HFFc6 (cell line): ENCODE measurements at regions not wholly inside any gene's neighbourhood (a gene's known extent, or its start where the extent isn't known, plus 50 kb on each side); places are given as distances from the start of the nearest gene placed in this dataset.
A peak's percentile ranks its signal among the peaks of the same experiment; 100 is the strongest.

Experiments used
- DNase-seq: peaks from one replicate; pipeline ENCODE4 v3.0.0-alpha.2; 2018
- H3K27ac Mint-ChIP-seq: 2 replicates; pipeline ENCODE4 v1.8.0; 2020; ENCODE audit warnings: mild to moderate bottlenecking, mixed read lengths
- H3K27me3 Mint-ChIP-seq: 2 replicates; pipeline ENCODE4 v1.8.0; 2021; ENCODE audit warnings: mild to moderate bottlenecking, moderate library complexity, mixed read lengths; ENCODE audit not compliant: insufficient read depth
- H3K36me3 Mint-ChIP-seq: 2 replicates; pipeline ENCODE4 v1.8.0; 2021; ENCODE audit warnings: low read depth, mixed read lengths
- H3K4me1 Mint-ChIP-seq: 2 replicates; pipeline ENCODE4 v1.8.0; 2020; ENCODE audit warnings: low read depth, mixed read lengths
- H3K4me3 Mint-ChIP-seq: 2 replicates; pipeline ENCODE4 v1.8.0; 2020; ENCODE audit warnings: mild to moderate bottlenecking, moderate library complexity, mixed read lengths
- H3K9me3 Mint-ChIP-seq: 2 replicates; pipeline ENCODE4 v1.8.0; 2020; ENCODE audit warnings: mild to moderate bottlenecking, mixed read lengths
- TF ChIP-seq, protein P1 (sequence below): fragments of 200-600 bp; sonication (generic); IDR thresholded peaks from 2 replicates; pipeline ENCODE4 v1.5.0; 2021; ENCODE audit warnings: antibody characterized with exemption, mild to moderate bottlenecking

- no peaks in the 10 kb centered on the region for H3K36me3 Mint-ChIP-seq
- no peaks in the 10 kb centered on the region for H3K27me3 Mint-ChIP-seq
- H3K4me3 Mint-ChIP-seq, result no peak overlapping the region
- TF ChIP-seq, protein P1, sequence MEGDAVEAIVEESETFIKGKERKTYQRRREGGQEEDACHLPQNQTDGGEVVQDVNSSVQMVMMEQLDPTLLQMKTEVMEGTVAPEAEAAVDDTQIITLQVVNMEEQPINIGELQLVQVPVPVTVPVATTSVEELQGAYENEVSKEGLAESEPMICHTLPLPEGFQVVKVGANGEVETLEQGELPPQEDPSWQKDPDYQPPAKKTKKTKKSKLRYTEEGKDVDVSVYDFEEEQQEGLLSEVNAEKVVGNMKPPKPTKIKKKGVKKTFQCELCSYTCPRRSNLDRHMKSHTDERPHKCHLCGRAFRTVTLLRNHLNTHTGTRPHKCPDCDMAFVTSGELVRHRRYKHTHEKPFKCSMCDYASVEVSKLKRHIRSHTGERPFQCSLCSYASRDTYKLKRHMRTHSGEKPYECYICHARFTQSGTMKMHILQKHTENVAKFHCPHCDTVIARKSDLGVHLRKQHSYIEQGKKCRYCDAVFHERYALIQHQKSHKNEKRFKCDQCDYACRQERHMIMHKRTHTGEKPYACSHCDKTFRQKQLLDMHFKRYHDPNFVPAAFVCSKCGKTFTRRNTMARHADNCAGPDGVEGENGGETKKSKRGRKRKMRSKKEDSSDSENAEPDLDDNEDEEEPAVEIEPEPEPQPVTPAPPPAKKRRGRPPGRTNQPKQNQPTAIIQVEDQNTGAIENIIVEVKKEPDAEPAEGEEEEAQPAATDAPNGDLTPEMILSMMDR, result no peak
- no peak for DNase-seq
- no peaks in the 10 kb centered on the region for H3K9me3 Mint-ChIP-seq
- H3K27ac Mint-ChIP-seq, result peak overlapping the region; percentile 84; the same call in 1 of the 2 replicates
- H3K4me1 Mint-ChIP-seq, result peaks cover 80% of the 10 kb centered on the region
Observed at GRCh38 chr5:111952555-111952954, 195.6 kb upstream of the NREP start.

DNA sequence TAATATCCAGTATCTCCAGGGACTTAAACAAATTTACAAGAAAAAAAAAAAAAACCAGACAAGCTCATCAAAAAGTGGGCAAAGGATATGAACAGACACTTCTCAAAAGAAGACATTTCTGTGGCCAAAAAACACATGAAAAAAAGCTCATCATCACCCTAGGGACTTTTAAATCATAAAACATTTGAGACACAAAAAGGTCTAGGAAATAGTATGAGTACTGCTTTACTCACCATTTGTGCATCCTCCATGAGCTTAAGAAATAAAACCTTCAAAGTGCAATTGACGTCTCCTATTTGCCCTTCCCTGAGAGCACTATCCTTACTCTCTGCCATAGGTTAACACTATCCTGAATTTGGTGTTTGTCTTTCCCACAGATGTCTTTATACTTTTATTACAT is 193.7 kb upstream of the NREP start:
- Mint-ChIP-seq H3K4me1 (peaks cover 85% of the 10 kb centered on the region), H3K9me3 (no peaks in the 10 kb centered on the region), H3K4me3 (peak overlapping the region; percentile 4; the same call in 1 of the 2 replicates), H3K36me3 (no peaks in the 10 kb centered on the region), H3K27ac (peak overlapping the region; percentile 64), H3K27me3 (no peaks in the 10 kb centered on the region)
- peak; percentile 52 for DNase-seq
- TF ChIP-seq, protein P1, result no peak

DNA sequence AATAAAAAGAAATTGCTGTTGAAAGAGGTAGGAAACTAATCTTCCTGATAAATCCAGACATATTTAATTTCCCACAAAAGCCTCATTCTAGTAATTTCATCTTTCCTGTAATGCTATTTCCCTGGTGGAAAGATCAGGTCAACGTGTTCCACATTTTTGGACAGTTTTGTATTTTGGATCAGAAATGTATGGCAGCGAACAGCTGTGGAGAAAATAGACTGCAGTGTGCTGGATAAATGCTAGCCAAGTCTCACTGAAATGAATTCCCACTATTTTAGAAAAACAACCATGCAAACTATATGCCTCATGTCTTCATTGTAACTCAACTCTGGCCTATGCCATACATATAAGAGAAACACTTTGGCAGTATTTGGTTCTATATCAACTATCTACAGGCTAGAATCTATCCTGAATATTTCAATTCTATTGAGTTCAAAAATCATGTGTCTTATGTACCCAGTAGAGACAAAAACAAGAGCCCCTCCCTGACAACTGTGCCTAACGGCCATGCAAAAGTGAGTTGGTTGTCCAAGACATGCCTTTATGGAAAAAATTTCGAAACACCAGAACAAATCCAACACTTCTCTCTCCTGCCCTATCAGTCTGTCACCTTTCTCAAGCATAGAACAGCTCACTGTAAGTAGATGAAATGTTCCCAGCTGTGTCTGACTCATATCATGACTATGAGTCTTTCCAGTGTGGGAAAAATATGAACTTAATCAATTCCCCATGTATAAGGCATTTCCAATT is 191.3 kb upstream of the NREP start:
- DNase-seq, result peak; percentile 84
- Mint-ChIP-seq H3K4me1 (peaks cover 75% of the 10 kb centered on the region), H3K27ac (peak overlapping the region; percentile 92), H3K4me3 (peak overlapping the region; percentile 39), H3K27me3 (peaks cover 2% of the 10 kb centered on the region; the same call in 1 of the 2 replicates), H3K9me3 (no peaks in the 10 kb centered on the region), H3K36me3 (no peaks in the 10 kb centered on the region)
- TF ChIP-seq, protein P1, result no peak

DNA sequence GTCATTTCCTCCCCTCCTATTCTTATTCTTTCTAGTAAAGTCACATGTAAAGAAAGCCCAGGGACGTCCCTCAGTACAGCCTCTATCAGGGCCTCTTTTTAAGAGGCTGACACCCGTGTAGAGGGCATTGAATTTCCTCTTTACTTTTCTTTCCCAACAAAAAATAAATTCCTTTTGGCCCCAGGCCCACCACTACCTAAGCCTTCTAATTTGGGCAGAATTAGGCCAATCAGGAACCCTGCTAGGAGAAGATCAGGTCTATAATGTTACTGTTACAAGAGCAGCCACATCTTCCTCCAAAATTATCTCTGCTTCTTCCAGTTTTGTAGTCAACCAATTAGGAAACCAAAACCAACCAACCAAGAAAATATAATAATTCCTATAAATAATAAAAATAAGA is 189.6 kb upstream of the NREP start:
- Mint-ChIP-seq H3K36me3 (no peaks in the 10 kb centered on the region), H3K27ac (no peak overlapping the region), H3K27me3 (peaks cover 2% of the 10 kb centered on the region; the same call in 1 of the 2 replicates), H3K4me3 (no peak overlapping the region), H3K9me3 (no peaks in the 10 kb centered on the region), H3K4me1 (peaks cover 70% of the 10 kb centered on the region)
- no peak for DNase-seq
- TF ChIP-seq, protein P1, result no peak

GRCh38 chr5:111945535-111945934 is 188.5 kb upstream of the NREP start:
- Mint-ChIP-seq H3K4me1 (peaks cover 63% of the 10 kb centered on the region), H3K36me3 (no peaks in the 10 kb centered on the region), H3K27me3 (peaks cover 2% of the 10 kb centered on the region; the same call in 1 of the 2 replicates), H3K4me3 (no peak overlapping the region), H3K27ac (no peak overlapping the region; the same call in 1 of the 2 replicates), H3K9me3 (no peaks in the 10 kb centered on the region)
- TF ChIP-seq, protein P1, result no peak
- DNase-seq, result no peak
